ENCODE measurements at regions not wholly inside any gene's neighbourhood (a gene's known extent, or its start where the extent isn't known, plus 50 kb on each side); places are given as distances from the start of the nearest gene placed in this dataset.

- no peak overlapping the region for H3K4me3 ChIP-seq (ENCODE audit: low read depth in 2 of 2, low read length in 2 of 2)
- no peak for DNase-seq (ENCODE audit: low read depth, low spot score)
- BruUV-seq (replicated peaks) = no TSS peak
- POLR2A ChIA-PET = no interaction called here
- no peaks in the 10 kb centered on the region for H3K4me1 ChIP-seq (ENCODE audit: control insufficient read depth, insufficient read depth, low read length)
- in situ Hi-C loops (cut with HindIII; ENCODE audit: low pct_unique_long_range_greater_than_20kb, low sequenced_read_pairs) (no loop called here), intact Hi-C loops (cut with micrococcal nuclease; ENCODE audit: unreplicated experiment) (no loop called here)
- ATAC-seq = no peak
- H3K27ac ChIP-seq (ENCODE audit: low read length) = no peak overlapping the region
- no peaks in the 10 kb centered on the region for H3K36me3 ChIP-seq (ENCODE audit: control insufficient read depth, insufficient read depth, low read length)
- TF ChIP-seq, protein P1, sequence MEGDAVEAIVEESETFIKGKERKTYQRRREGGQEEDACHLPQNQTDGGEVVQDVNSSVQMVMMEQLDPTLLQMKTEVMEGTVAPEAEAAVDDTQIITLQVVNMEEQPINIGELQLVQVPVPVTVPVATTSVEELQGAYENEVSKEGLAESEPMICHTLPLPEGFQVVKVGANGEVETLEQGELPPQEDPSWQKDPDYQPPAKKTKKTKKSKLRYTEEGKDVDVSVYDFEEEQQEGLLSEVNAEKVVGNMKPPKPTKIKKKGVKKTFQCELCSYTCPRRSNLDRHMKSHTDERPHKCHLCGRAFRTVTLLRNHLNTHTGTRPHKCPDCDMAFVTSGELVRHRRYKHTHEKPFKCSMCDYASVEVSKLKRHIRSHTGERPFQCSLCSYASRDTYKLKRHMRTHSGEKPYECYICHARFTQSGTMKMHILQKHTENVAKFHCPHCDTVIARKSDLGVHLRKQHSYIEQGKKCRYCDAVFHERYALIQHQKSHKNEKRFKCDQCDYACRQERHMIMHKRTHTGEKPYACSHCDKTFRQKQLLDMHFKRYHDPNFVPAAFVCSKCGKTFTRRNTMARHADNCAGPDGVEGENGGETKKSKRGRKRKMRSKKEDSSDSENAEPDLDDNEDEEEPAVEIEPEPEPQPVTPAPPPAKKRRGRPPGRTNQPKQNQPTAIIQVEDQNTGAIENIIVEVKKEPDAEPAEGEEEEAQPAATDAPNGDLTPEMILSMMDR (IDR thresholded peaks at IDR 0.05) = no peak
- TF ChIP-seq SIN3A (IDR thresholded peaks at IDR 0.05; ENCODE audit: borderline replicate concordance, insufficient read depth, low read depth, low read length) = no peak
- TF ChIP-seq TCF7L2 (IDR thresholded peaks at IDR 0.05; ENCODE audit: low read depth, low read length) = no peak
- no peak for TF ChIP-seq POLR2AphosphoS5 (IDR thresholded peaks at IDR 0.05; ENCODE audit: low read depth, low read length)
- TF ChIP-seq, protein P2, sequence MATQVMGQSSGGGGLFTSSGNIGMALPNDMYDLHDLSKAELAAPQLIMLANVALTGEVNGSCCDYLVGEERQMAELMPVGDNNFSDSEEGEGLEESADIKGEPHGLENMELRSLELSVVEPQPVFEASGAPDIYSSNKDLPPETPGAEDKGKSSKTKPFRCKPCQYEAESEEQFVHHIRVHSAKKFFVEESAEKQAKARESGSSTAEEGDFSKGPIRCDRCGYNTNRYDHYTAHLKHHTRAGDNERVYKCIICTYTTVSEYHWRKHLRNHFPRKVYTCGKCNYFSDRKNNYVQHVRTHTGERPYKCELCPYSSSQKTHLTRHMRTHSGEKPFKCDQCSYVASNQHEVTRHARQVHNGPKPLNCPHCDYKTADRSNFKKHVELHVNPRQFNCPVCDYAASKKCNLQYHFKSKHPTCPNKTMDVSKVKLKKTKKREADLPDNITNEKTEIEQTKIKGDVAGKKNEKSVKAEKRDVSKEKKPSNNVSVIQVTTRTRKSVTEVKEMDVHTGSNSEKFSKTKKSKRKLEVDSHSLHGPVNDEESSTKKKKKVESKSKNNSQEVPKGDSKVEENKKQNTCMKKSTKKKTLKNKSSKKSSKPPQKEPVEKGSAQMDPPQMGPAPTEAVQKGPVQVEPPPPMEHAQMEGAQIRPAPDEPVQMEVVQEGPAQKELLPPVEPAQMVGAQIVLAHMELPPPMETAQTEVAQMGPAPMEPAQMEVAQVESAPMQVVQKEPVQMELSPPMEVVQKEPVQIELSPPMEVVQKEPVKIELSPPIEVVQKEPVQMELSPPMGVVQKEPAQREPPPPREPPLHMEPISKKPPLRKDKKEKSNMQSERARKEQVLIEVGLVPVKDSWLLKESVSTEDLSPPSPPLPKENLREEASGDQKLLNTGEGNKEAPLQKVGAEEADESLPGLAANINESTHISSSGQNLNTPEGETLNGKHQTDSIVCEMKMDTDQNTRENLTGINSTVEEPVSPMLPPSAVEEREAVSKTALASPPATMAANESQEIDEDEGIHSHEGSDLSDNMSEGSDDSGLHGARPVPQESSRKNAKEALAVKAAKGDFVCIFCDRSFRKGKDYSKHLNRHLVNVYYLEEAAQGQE (IDR thresholded peaks at IDR 0.05; ENCODE audit: insufficient read depth in 1 of 2, low read depth in 2 of 2, low read length in 1 of 2) = no peak
- H3K9me3 ChIP-seq (ENCODE audit: control insufficient read depth, insufficient read depth, low read depth, low read length) = no peaks in the 10 kb centered on the region
- CTCF ChIA-PET = no interaction called here
- H3K27me3 ChIP-seq (ENCODE audit: control insufficient read depth, insufficient read depth, low read length) = no peaks in the 10 kb centered on the region
Observed at GRCh38 chr22:22946131-22946530, 58.5 kb downstream of the IGLL5 start.

DNA sequence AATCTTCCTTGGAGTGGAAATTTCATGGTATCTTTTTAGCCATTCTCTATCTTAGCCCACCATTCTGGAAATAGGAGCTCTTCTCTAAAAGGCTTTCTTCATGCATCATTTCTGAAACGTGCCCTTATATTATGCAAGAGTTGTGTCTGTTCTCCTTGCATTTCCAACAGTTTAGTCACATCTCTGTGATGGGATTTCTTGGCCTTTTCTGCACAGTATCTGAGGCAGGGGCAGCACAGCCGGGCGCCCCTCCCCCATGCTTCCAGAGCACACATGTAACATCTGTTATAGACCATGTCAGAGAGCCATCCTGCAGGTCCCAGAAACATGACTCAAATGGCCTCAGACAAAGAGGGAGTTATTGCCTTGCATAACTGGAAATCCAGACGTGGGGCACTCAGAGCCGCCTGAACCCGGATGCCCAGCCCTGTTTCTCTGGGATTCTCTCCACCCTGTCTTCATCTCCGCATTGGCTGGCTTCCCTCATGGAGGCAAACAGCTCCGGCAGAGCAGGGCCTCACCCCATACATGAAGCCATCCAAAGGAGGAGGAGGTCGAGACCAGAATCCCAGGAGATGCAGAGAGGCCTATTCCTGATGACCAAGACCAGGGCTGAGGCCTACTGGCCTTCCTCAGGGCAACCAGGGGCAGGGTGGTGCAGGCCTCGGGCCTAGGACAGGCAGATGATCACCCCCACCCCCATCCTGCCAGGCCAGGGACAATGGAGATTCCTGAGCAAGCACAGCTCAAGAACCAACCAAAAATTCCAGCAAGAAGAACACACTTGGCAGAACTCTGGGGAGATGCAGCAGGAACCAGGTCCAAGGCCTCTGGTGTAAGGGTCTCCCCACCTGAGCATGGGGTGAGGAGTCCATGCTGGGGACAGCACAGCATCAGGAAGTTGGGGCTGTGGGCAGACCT, 61.3 kb downstream of the IGLL5 start:
- no peak for DNase-seq (ENCODE audit: low read depth, low spot score)
- ATAC-seq = no peak
- Histone ChIP-seq H3K4me3 (ENCODE audit: low read depth in 2 of 2, low read length in 2 of 2) (no peak overlapping the region), H3K27me3 (ENCODE audit: control insufficient read depth, insufficient read depth, low read length) (peaks cover 1% of the 10 kb centered on the region), H3K4me1 (ENCODE audit: control insufficient read depth, insufficient read depth, low read length) (no peaks in the 10 kb centered on the region), H3K36me3 (ENCODE audit: control insufficient read depth, insufficient read depth, low read length) (no peaks in the 10 kb centered on the region), H3K9me3 (ENCODE audit: control insufficient read depth, insufficient read depth, low read depth, low read length) (no peaks in the 10 kb centered on the region), H3K27ac (ENCODE audit: low read length) (no peak overlapping the region)
- no TSS peak for BruUV-seq (replicated peaks)
- TF ChIP-seq, protein P2 (IDR thresholded peaks at IDR 0.05; ENCODE audit: insufficient read depth in 1 of 2, low read depth in 2 of 2, low read length in 1 of 2) = no peak
- TF ChIP-seq POLR2AphosphoS5 (IDR thresholded peaks at IDR 0.05; ENCODE audit: low read depth, low read length) (no peak), SIN3A (IDR thresholded peaks at IDR 0.05; ENCODE audit: borderline replicate concordance, insufficient read depth, low read depth, low read length) (no peak), TCF7L2 (IDR thresholded peaks at IDR 0.05; ENCODE audit: low read depth, low read length) (no peak)
- TF ChIP-seq, protein P1 (IDR thresholded peaks at IDR 0.05) = no peak
- in situ Hi-C loops (cut with HindIII; ENCODE audit: low pct_unique_long_range_greater_than_20kb, low sequenced_read_pairs) = no loop called here
- CTCF ChIA-PET = no interaction called here
- POLR2A ChIA-PET = no interaction called here
- intact Hi-C loops (cut with micrococcal nuclease; ENCODE audit: unreplicated experiment) = no loop called here
